Thoracic aorta (tissue), 2 donors: ENCODE measurements at regions not wholly inside any gene's neighbourhood (a gene's known extent, or its start where the extent isn't known, plus 50 kb on each side); places are given as distances from the start of the nearest gene placed in this dataset.

Experiments
- ATAC-seq: fragments of 150-250 bp; one replicate; pipeline ENCODE4 v1.8.0; 2017; ENCODE audit warnings: low read depth; ENCODE audit not compliant: insufficient number of reproducible peaks, low FRiP score
- DNase-seq: peaks from one replicate; pipeline ENCODE4 v3.0.0-alpha.2; 2020; ENCODE audit warnings: low spot score
- H3K27ac ChIP-seq, 2 donors: fragments of 200-600 bp; sonication (generic); 1 replicate in 1 of 2; 2 replicates in 1 of 2; pipeline ENCODE4 v1.5.1; 2016; ENCODE audit warnings: mild to moderate bottlenecking in 2 of 2, moderate library complexity in 2 of 2
- H3K27me3 ChIP-seq: fragments of 200-600 bp; sonication (generic); replicated peaks from 2 replicates; pipeline ENCODE4 v1.6.0; 2016; ENCODE audit warnings: mild to moderate bottlenecking; ENCODE audit not compliant: insufficient read depth
- H3K36me3 ChIP-seq: fragments of 200-600 bp; sonication (generic); one replicate; pipeline ENCODE4 v1.5.1; 2016
- H3K4me1 ChIP-seq, 2 donors: fragments of 200-600 bp; sonication (generic); 1 replicate in 1 of 2; 2 replicates in 1 of 2; pipeline versions ENCODE4 v1.5.1 to v1.6.0; 2016; ENCODE audit warnings: low read depth in 2 of 2, mild to moderate bottlenecking in 1 of 2; ENCODE audit not compliant: control insufficient read depth in 1 of 2
- H3K4me3 ChIP-seq: fragments of 200-600 bp; sonication (generic); 2 replicates; pipeline ENCODE4 v1.5.1; 2016; ENCODE audit warnings: mild to moderate bottlenecking
- H3K9me3 ChIP-seq: fragments of 200-600 bp; sonication (generic); 2 replicates; pipeline ENCODE4 v1.5.1; 2016
- TF ChIP-seq, protein P1 (sequence below): fragments of 200-600 bp; sonication (generic); IDR thresholded peaks from one replicate; pipeline ENCODE4 v1.5.1; 2019; ENCODE audit warnings: antibody characterized with exemption

- Histone ChIP-seq H3K36me3 (no peaks in the 10 kb centered on the region), H3K27ac (no peak overlapping the region), H3K27me3 (no peaks in the 10 kb centered on the region), H3K4me3 (no peak overlapping the region), H3K9me3 (no peaks in the 10 kb centered on the region), H3K4me1 (no peaks in the 10 kb centered on the region)
- no peak for ATAC-seq
- TF ChIP-seq, protein P1, sequence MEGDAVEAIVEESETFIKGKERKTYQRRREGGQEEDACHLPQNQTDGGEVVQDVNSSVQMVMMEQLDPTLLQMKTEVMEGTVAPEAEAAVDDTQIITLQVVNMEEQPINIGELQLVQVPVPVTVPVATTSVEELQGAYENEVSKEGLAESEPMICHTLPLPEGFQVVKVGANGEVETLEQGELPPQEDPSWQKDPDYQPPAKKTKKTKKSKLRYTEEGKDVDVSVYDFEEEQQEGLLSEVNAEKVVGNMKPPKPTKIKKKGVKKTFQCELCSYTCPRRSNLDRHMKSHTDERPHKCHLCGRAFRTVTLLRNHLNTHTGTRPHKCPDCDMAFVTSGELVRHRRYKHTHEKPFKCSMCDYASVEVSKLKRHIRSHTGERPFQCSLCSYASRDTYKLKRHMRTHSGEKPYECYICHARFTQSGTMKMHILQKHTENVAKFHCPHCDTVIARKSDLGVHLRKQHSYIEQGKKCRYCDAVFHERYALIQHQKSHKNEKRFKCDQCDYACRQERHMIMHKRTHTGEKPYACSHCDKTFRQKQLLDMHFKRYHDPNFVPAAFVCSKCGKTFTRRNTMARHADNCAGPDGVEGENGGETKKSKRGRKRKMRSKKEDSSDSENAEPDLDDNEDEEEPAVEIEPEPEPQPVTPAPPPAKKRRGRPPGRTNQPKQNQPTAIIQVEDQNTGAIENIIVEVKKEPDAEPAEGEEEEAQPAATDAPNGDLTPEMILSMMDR, result no peak
- no peak for DNase-seq
Observed at GRCh38 chr17:52298881-52299280, 140.4 kb upstream of the CA10 start.

DNA sequence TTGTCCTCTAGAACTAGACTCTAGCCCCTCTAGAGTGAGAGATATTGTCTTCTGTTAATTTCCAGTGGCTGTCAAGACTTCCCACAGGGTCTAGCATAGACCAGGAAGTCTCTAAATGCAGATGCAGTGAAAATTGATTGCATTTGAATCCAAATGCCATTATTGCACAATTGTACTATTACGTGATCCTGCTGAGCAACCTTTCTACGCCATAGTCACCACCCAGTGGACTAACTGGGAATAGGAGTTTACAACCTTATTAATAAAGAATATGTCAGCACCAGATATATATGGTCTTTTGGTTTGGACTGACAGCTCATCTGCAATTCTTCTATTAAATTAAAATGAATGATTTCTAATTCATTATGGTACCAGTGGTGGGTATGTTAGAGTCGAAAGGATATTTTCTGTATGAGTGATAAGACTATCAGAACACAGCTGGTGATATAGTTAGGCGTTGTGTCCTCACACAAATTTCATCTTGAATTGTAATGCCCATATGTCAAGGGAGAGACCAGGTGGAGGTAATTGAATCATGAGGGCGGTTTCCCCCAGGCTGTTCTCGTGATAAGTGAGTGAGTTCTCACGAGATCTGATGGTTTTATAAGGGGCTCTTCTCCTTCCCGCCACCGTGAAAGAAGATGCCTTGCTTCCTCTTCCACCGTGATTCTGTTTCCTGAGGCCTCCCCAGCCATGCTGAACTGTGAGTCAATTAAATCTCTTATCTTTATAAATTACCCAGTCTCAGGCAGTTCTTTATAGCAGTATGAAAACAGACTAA lies 138.9 kb upstream of the CA10 start:
- Histone ChIP-seq H3K4me1 (no peaks in the 10 kb centered on the region), H3K27ac (no peak overlapping the region), H3K36me3 (no peaks in the 10 kb centered on the region), H3K27me3 (no peaks in the 10 kb centered on the region), H3K4me3 (no peak overlapping the region), H3K9me3 (no peaks in the 10 kb centered on the region)
- DNase-seq (no peak), ATAC-seq (no peak)
- TF ChIP-seq, protein P1, result no peak

- H3K4me1 ChIP-seq, result no peaks in the 10 kb centered on the region
- DNase-seq (no peak), ATAC-seq (no peak)
- H3K27ac ChIP-seq, result no peak overlapping the region
- TF ChIP-seq, protein P1, result no peak
- H3K4me3 ChIP-seq, result no peak overlapping the region
- H3K9me3 ChIP-seq, result no peaks in the 10 kb centered on the region
- H3K36me3 ChIP-seq, result no peaks in the 10 kb centered on the region
- no peaks in the 10 kb centered on the region for H3K27me3 ChIP-seq
Observed at GRCh38 chr17:52294301-52294700, 135.8 kb upstream of the CA10 start.

DNA sequence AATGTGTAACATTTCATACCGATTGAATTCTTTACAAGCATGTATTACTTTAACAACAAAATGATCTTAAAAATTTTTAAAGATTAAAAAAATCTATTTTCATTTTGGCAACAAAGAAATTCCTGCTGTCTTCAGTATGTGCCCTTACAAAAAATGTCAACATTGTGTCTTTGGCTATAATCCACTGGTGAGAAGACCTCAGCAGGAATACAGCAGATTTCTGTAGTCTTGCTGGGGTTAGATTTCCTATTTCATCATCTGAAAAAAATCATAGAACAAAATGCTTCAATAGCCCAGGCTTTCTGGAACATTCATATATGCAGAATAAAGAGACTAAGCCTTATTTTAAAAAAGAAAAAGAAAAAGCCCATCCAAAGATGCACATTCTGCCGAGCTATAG lies 129.1 kb upstream of the CA10 start:
- H3K4me3 ChIP-seq, result no peak overlapping the region
- TF ChIP-seq, protein P1, result no peak
- DNase-seq, result no peak
- H3K27ac ChIP-seq, result no peak overlapping the region
- H3K4me1 ChIP-seq, result no peaks in the 10 kb centered on the region
- no peak for ATAC-seq
- no peaks in the 10 kb centered on the region for H3K9me3 ChIP-seq
- H3K36me3 ChIP-seq, result no peaks in the 10 kb centered on the region
- H3K27me3 ChIP-seq, result no peaks in the 10 kb centered on the region

DNA sequence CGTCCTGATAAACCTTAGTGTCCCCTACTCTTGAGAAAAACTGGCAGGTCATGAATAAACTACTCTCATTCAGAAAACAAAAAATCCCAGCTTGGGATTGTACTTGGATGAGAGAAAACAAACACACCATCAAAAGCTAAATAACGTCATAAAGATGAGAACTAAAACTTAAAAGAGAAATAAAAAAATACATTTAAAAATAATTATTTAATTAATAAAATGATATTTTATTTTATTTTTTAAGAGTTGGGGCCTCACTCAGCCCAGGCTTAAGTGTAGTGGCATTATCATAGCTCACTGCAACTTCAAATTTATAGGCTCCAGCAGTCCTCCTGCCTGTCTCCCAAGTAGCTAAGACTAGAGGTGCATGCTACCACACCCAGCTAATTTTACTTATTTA lies 125.4 kb upstream of the CA10 start:
- Histone ChIP-seq H3K36me3 (no peaks in the 10 kb centered on the region), H3K9me3 (no peaks in the 10 kb centered on the region), H3K27me3 (no peaks in the 10 kb centered on the region), H3K4me1 (no peaks in the 10 kb centered on the region), H3K27ac (no peak overlapping the region), H3K4me3 (no peak overlapping the region)
- no peak for ATAC-seq
- TF ChIP-seq, protein P1, result no peak
- no peak for DNase-seq
